Thyroid gland (tissue), 4 donors: ENCODE measurements at regions not wholly inside any gene's neighbourhood (a gene's known extent, or its start where the extent isn't known, plus 50 kb on each side); places are given as distances from the start of the nearest gene placed in this dataset.

Experiments used
- DNase-seq, 2 donors: peaks; one replicate each; pipeline ENCODE4 v3.0.0-alpha.2; 2019
- H3K27ac ChIP-seq, 3 donors: fragments of 200-600 bp; sonication (generic); 1 replicate in 2 of 3; 2 replicates in 1 of 3; pipeline ENCODE4 v1.5.1; 2016 to 2019; ENCODE audit warnings: mild to moderate bottlenecking in 1 of 3, moderate library complexity in 1 of 3
- H3K27me3 ChIP-seq: fragments of 200-600 bp; sonication (generic); one replicate; pipeline ENCODE4 v1.5.1; 2019
- H3K36me3 ChIP-seq, 2 donors: fragments of 200-600 bp; sonication (generic); one replicate each; pipeline ENCODE4 v1.5.1; 2016 to 2019
- H3K4me1 ChIP-seq, 2 donors: fragments of 200-600 bp; sonication (generic); one replicate each; pipeline ENCODE4 v1.5.1; 2017 to 2019
- H3K4me3 ChIP-seq, 3 donors: fragments of 200-600 bp; sonication (generic); replicated peaks in 1 of 3; 1 replicate in 2 of 3; 2 replicates in 1 of 3; pipeline ENCODE4 v1.5.1; 2016; ENCODE audit warnings: mild to moderate bottlenecking in 1 of 3
- H3K9me3 ChIP-seq: fragments of 200-600 bp; sonication (generic); one replicate; pipeline ENCODE4 v1.5.1; 2017
- CTCF ChIP-seq, 6 experiments: fragments of 200-600 bp in 3 of 6; fragments of 450-650 bp in 3 of 6; sonication (generic) in 3 of 6; IDR thresholded peaks; one replicate each; pipeline ENCODE4 v1.5.1; 2016 to 2019; ENCODE audit warnings: antibody characterized with exemption in 6 of 6, mild to moderate bottlenecking in 2 of 6, inconsistent platforms in 1 of 6, moderate library complexity in 1 of 6
- POLR2A ChIP-seq, 2 donors: fragments of 450-650 bp; IDR thresholded peaks; one replicate each; pipeline ENCODE4 v1.6.1; 2017; ENCODE audit warnings: antibody characterized with exemption in 2 of 2, mild to moderate bottlenecking in 2 of 2, moderate library complexity in 1 of 2
- WGBS, 2 donors: methylation state at CpG; one replicate each; pipeline ENCODE4 v1.1.5; 2017; 5-methylcytosine and 5-hydroxymethylcytosine counted together
- intact Hi-C: fragments of 100-400 bp; cut with DNase I; formaldehyde crosslinking; loops from one replicate; pipeline ENCODE4 v1.15.1; 2023

GRCh38 chr12:93272997-93273396 lies 104.7 kb upstream of the NUDT4 start:
- DNase-seq, result no peak
- Histone ChIP-seq H3K27me3 (no peaks in the 10 kb centered on the region), H3K4me1 (no peaks in the 10 kb centered on the region), H3K27ac (no peak overlapping the region), H3K36me3 (no peaks in the 10 kb centered on the region), H3K9me3 (no peaks in the 10 kb centered on the region), H3K4me3 (no peak overlapping the region)
- TF ChIP-seq CTCF (IDR thresholded peaks at IDR 0.05) (no peak), POLR2A (IDR thresholded peaks at IDR 0.05) (no peak)
- WGBS, 2 donors, result 98% methylated on average over 2 of the region's 2 CpGs
- intact Hi-C loops, result no loop called here

- no peak for DNase-seq
- Histone ChIP-seq H3K27me3 (no peaks in the 10 kb centered on the region), H3K9me3 (no peaks in the 10 kb centered on the region), H3K27ac (no peak overlapping the region), H3K36me3 (no peaks in the 10 kb centered on the region), H3K4me3 (no peak overlapping the region), H3K4me1 (no peaks in the 10 kb centered on the region)
- intact Hi-C loops, result no loop called here
- WGBS, 2 donors, result 42 to 55% methylated on average over 8 of the region's 8 CpGs
- TF ChIP-seq POLR2A (IDR thresholded peaks at IDR 0.05), result no peak
- no peak for TF ChIP-seq CTCF (IDR thresholded peaks at IDR 0.05)
Measured at GRCh38 chr12:93273834-93274564, 103.7 kb upstream of the NUDT4 start.

GRCh38 chr12:93274937-93275336 lies 102.8 kb upstream of the NUDT4 start:
- intact Hi-C loops, result no loop called here
- no peak for DNase-seq
- Histone ChIP-seq H3K4me1 (no peaks in the 10 kb centered on the region), H3K27ac (no peak overlapping the region), H3K4me3 (no peak overlapping the region), H3K27me3 (no peaks in the 10 kb centered on the region), H3K36me3 (no peaks in the 10 kb centered on the region), H3K9me3 (no peaks in the 10 kb centered on the region)
- 94 to 95% methylated on average over 9 of the region's 9 CpGs for WGBS, 2 donors
- no peak for TF ChIP-seq CTCF (IDR thresholded peaks at IDR 0.05)
- no peak for TF ChIP-seq POLR2A (IDR thresholded peaks at IDR 0.05)

GRCh38 chr12:93275589-93275988 lies 102.1 kb upstream of the NUDT4 start:
- WGBS, 2 donors, result 95 to 97% methylated on average over 7 of the region's 7 CpGs
- H3K36me3 ChIP-seq, result no peaks in the 10 kb centered on the region
- no peak overlapping the region for H3K4me3 ChIP-seq
- no peaks in the 10 kb centered on the region for H3K9me3 ChIP-seq
- TF ChIP-seq POLR2A (IDR thresholded peaks at IDR 0.05) (no peak), CTCF (IDR thresholded peaks at IDR 0.05) (no peak)
- no peaks in the 10 kb centered on the region for H3K27me3 ChIP-seq
- DNase-seq, result no peak
- H3K27ac ChIP-seq, result no peak overlapping the region
- no peaks in the 10 kb centered on the region for H3K4me1 ChIP-seq
- intact Hi-C loops, result no loop called here

- TF ChIP-seq CTCF (IDR thresholded peaks at IDR 0.05) (no peak), POLR2A (IDR thresholded peaks at IDR 0.05) (no peak)
- no peak for DNase-seq
- no peaks in the 10 kb centered on the region for H3K36me3 ChIP-seq
- H3K4me1 ChIP-seq, result no peaks in the 10 kb centered on the region
- intact Hi-C loops, result no loop called here
- 60 to 61% methylated on average over 2 of the region's 2 CpGs for WGBS, 2 donors
- H3K27ac ChIP-seq, result no peak overlapping the region
- no peak overlapping the region for H3K4me3 ChIP-seq
- no peaks in the 10 kb centered on the region for H3K9me3 ChIP-seq
- no peaks in the 10 kb centered on the region for H3K27me3 ChIP-seq
Measured at GRCh38 chr12:93279565-93280412, 97.9 kb upstream of the NUDT4 start.
